Jurkat, Clone E6-1 (cell line): ENCODE measurements at regions not wholly inside any gene's neighbourhood (a gene's known extent, or its start where the extent isn't known, plus 50 kb on each side); places are given as distances from the start of the nearest gene placed in this dataset.

ENCODE experiments used
- DNase-seq: peaks from one replicate; pipeline ENCODE4 v3.0.0-alpha.2; 2011; ENCODE audit warnings: low read depth, low spot score
- H3K4me3 ChIP-seq: 2 replicates; pipeline ENCODE4 v1.5.1; 2011; ENCODE audit warnings: mild to moderate bottlenecking, low read length, control low read depth, moderate library complexity

DNA sequence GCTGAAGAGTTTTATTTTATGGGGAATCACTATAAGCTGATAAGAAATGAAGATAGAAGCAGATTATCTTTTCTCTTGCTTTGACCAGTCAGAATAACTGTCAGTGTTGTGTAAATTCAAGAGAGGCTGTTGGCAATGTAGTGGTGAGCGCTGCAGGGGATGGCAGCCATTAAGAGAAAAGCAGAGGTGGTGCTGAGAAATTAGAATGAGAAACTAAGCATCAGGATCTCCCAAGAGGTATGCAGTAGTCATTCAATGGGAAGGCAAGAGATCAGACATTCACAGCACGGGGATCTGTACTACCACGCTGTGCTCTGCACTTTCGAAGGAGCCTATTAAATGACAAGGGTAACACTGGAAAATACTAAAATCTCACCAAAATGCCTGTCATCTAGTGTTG, 768.5 kb upstream of the ACO1 start:
- DNase-seq: no peak
- no peak overlapping the region for H3K4me3 ChIP-seq

GRCh38 chr9:31623511-31623910, 760.9 kb upstream of the ACO1 start:
- no peak for DNase-seq
- H3K4me3 ChIP-seq: no peak overlapping the region

- H3K4me3 ChIP-seq: no peak overlapping the region
- no peak for DNase-seq
Observed at GRCh38 chr9:31629292-31629691, 755.2 kb upstream of the ACO1 start.

- no peak for DNase-seq
- H3K4me3 ChIP-seq: no peak overlapping the region
Observed at GRCh38 chr9:31637265-31637664, 747.2 kb upstream of the ACO1 start.

- DNase-seq: no peak
- H3K4me3 ChIP-seq: no peak overlapping the region
Observed at GRCh38 chr9:31637861-31638260, 746.6 kb upstream of the ACO1 start.

DNA sequence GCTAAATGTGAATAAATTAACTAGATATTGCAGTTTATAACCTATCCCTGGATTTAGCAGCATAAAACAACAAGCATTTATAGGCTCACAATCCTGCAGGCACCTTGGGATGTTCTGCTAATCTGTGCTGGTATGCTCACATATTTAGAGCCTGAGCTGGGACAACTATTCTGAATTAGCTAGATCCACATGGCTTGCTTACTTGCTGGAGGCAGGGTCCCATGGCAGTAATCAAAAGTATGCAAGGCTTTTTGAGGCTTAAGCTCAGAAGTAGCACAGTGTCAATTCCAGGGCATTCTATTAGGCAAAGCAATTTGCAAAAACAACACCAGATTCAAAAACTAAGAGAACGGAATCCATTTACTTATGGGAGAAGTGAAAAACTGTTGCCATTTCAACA, 745.0 kb upstream of the ACO1 start:
- H3K4me3 ChIP-seq: no peak overlapping the region
- DNase-seq: no peak

DNA sequence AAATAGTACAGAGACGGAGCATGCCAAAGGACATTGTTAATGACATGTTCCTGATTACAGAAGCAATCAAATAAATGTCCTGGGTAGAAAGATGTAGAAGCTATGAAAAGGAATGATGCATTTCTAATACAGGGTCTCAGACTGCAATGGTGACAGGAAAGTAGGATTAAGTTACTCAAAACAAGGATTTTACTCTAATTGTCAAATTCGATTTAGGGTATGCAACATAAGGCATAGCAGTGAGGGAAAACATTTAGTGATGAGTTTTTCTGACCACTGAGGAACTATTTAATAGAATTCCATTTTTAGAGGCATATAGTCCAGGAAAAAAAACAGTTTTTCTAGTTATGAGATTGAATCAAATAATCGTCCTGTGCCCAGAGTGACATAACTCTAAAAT, 715.1 kb upstream of the ACO1 start:
- DNase-seq: no peak

DNA sequence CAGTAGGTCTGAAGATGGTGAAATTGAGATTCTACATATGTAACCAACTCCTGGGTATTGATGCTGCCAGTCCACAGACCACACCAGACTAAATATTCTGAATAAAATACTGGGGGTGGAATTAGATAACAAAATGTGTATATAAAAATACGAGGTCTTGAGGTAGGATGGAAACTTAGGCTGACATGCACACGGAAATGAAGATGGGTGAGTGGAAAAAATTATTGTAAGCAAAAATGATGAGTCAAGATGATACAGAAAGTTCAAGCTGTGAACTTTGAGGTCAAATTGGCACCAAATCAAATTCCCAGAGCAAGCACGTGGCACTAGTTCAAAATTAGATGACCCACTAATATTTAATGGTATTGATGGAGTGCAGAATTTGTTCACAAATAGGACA, 713.4 kb upstream of the ACO1 start:
- no peak overlapping the region for H3K4me3 ChIP-seq
- no peak for DNase-seq

More for the DNA sequence above, 715.1 kb upstream of the ACO1 start:
- H3K4me3 ChIP-seq: no peak overlapping the region

GRCh38 chr9:31674264-31674663, 710.2 kb upstream of the ACO1 start:
- no peak for DNase-seq
- H3K4me3 ChIP-seq: no peak overlapping the region

GRCh38 chr9:31677415-31677814, 707.0 kb upstream of the ACO1 start:
- no peak overlapping the region for H3K4me3 ChIP-seq
- DNase-seq: no peak

GRCh38 chr9:31677877-31678276, 706.6 kb upstream of the ACO1 start:
- DNase-seq: no peak
- H3K4me3 ChIP-seq: no peak overlapping the region

GRCh38 chr9:31683116-31683515, 701.3 kb upstream of the ACO1 start:
- H3K4me3 ChIP-seq: no peak overlapping the region
- DNase-seq: no peak

DNA sequence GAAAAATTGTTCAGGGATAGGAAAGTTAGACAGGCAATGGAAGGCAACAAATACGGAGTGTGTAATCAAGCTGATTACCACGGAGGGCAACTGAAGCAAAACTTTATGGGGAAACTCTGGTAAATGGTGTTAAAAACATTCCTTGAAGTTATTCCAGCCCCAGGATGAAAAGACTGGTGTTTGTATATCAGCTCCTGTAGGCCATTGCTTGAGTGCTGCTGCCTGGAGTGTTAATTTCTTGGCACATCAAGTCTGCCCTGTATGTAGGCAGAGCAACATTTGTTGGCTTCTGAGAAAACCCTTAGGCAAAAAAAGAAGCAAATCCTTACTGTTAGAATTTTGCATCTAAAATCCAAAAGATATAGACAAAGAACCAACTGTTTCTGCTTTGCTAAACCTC, 686.5 kb upstream of the ACO1 start:
- no peak for DNase-seq
- H3K4me3 ChIP-seq: no peak overlapping the region

GRCh38 chr9:31699836-31700235, 684.6 kb upstream of the ACO1 start:
- DNase-seq: no peak
- no peak overlapping the region for H3K4me3 ChIP-seq

DNA sequence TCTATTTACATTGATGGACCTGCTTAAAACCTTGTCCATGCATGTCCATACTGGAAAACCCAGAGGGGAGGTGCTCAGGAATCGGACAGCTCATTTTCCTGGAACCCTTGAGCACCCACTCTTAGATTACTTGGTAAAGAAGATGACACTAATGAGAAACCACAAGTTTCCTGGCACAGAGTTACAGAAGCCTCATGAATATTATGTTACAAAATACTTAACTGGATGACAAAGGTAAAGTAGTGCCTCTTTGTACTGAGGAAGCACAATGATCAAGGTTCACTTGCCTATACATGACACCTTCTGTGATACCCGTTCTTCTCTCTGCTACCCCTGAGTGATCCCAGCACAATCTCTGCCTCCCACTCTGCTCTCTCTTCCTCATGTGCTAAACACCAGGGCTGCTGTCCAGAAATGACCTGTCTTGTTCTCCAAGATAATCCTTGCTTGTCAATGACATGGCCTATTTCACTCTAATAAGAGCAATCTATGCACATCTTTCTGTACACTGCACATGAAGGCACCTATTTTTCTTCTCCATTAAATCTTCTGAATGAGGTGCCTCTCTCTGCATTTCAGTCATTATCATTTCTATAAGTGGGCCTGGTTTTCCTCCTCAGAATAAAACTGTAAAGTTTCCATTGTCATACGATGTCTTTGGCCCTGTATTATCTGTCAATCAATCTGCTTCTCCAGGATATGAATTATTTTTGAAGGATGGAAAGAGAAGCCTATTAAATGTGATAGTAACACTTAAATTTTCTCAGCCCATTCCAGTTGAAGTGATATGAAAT, 684.0 kb upstream of the ACO1 start:
- no peak overlapping the region for H3K4me3 ChIP-seq
- no peak for DNase-seq

DNA sequence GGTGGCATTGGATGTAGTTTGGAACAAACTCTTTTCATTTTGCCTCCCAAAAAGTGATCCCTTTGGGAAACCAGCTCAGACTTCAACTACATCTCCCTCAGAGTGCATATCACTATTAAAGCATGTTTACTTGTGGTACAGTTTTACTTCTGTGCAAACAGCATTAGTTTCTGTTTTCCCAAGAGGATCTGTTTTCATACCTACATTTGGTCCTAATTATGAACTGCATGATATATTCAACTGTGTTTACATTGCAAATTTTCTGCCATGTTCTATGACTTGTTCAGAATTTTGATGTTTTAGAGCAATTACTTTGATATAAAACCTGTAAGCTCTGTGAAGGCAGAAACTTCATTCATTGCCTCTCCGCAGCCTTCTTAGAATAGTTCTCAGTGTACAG, 681.5 kb upstream of the ACO1 start:
- H3K4me3 ChIP-seq: no peak overlapping the region

DNA sequence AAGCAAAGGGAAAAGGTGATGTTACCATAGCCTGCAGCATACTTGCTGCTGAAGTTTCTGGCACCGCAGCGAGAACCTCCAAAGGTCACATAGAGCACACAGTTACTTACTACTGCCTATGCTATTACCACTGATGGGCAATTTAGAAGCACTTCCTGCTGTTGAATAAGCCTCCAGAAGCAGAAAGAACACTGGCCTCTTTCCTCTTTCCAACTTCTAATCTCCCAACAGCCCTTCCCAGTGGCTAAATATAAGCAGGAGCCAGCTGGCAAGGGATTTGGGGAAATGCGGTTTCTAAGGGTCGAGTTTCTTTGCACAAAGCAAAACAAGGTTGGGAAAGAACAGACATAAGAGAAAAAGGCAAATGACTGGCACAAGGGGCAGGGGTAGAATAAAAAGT, 669.2 kb upstream of the ACO1 start:
- no peak overlapping the region for H3K4me3 ChIP-seq
- no peak for DNase-seq

More for the DNA sequence above, 681.5 kb upstream of the ACO1 start:
- no peak for DNase-seq

GRCh38 chr9:31719262-31719661, 665.2 kb upstream of the ACO1 start:
- no peak for DNase-seq
- no peak overlapping the region for H3K4me3 ChIP-seq

- no peak for DNase-seq
- no peak overlapping the region for H3K4me3 ChIP-seq
Observed at GRCh38 chr9:31730398-31730797, 654.0 kb upstream of the ACO1 start.

DNA sequence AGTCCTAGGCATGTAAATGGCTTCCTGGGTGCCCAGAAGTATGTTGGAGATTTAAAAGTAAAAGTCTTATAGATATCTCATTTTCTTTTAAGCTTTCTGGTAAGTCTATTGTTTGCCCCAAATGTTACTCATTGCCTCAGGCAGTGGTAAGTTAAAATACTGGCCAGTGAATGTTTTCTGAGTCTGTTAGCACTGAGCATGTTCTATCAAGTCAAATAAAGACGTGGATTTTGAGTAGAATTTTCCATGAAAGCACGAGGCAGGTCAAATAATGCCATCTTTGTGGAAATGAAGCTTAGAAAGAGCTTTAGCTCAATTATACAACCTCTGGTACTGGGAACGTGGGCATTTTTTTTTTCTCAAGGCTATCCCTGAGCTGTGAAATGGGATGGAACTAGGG, 651.3 kb upstream of the ACO1 start:
- H3K4me3 ChIP-seq: no peak overlapping the region
- DNase-seq: no peak

GRCh38 chr9:31736581-31737179, 647.8 kb upstream of the ACO1 start:
- no peak for DNase-seq

More at GRCh38 chr9:31736581-31737179, 647.8 kb upstream of the ACO1 start:
- no peak overlapping the region for H3K4me3 ChIP-seq
